ENCODE measurements at regions not wholly inside any gene's neighbourhood (a gene's known extent, or its start where the extent isn't known, plus 50 kb on each side); places are given as distances from the start of the nearest gene placed in this dataset.

DNA sequence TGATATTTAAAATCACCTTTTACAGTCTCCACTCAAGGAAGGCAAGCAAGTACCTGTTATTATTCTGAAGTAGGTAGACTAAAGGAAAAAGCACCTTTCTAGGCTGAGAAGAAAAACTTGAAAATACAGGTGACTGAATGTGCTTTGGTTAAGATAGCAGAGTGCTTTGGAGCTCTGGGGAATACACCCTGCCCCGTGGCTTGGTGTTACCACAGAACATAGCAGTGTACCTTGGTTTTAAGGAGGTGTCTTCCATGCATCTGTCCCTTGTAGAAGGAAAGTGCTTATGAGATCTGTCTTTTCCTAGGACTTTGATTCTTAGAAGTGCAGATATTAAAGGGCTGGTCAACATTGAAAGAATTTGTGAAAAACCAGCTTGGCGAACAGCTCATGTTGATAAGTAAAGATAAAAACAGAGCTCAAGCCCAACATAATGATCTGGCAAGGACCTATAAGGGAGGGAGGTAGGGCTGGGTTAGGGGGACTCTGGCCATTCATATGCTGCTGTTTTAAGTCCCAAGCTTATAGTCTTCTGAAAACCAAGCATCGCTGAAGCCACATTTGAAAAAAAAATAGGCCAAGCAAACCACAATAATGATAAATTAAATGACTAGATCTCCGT, 66.8 kb downstream of the ZNF608 start:
- H3K4me1 ChIP-seq (ENCODE audit: control insufficient read depth in 2 of 2, insufficient read depth in 2 of 2, low read length in 2 of 2), result peaks cover 16% of the 10 kb centered on the region in 2 donors
- H3K9me3 ChIP-seq (ENCODE audit: control extremely low read depth in 1 of 3, control insufficient read depth in 2 of 3, insufficient read depth in 1 of 3, low read length in 2 of 3), result no peaks in the 10 kb centered on the region
- H3K9ac ChIP-seq (ENCODE audit: low read length), result no peak overlapping the region
- H3K4me1 Mint-ChIP-seq, result peaks cover 24% of the 10 kb centered on the region
- H3K79me2 ChIP-seq (ENCODE audit: control insufficient read depth, insufficient read depth, low read length), result peaks cover 62% of the 10 kb centered on the region
- no peak for ATAC-seq (ENCODE audit: low read depth)
- no peak overlapping the region for H3K4me3 Mint-ChIP-seq
- WGBS (ENCODE audit: insufficient coverage), result 22% methylated on average over 1 of the region's 4 CpGs
- peaks cover 5% of the 10 kb centered on the region for H4K20me1 ChIP-seq (ENCODE audit: control insufficient read depth, insufficient read depth, low read length, poor library complexity, severe bottlenecking)
- H3K27me3 Mint-ChIP-seq, result no peaks in the 10 kb centered on the region
- ChIA-PET CTCF (no interaction called here), POLR2A (interaction anchor here (0.5 kb wide), 1 partner anchor 29 kb away, joined by 3 read pairs; no protein-coding TSS in a partner anchor)
- H2AFZ ChIP-seq (ENCODE audit: insufficient read depth, low read depth, low read length, poor library complexity, severe bottlenecking), result no peak overlapping the region
- H3K36me3 ChIP-seq (replicated peaks in 1 of 2; ENCODE audit: control extremely low read depth in 1 of 2, control insufficient read depth in 1 of 2, extremely low read depth in 1 of 2, insufficient read depth in 2 of 2, low read length in 1 of 2), result no peaks in the 10 kb centered on the region
- no peaks in the 10 kb centered on the region for H3K9me3 Mint-ChIP-seq (ENCODE audit: insufficient read depth)
- no peaks in the 10 kb centered on the region for H3K27me3 ChIP-seq (replicated peaks in 1 of 4; ENCODE audit: control extremely low read depth in 1 of 4, control insufficient read depth in 3 of 4, insufficient read depth in 4 of 4, low read length in 3 of 4)
- H3K4me3 ChIP-seq (ENCODE audit: control extremely low read depth in 1 of 5, extremely low read depth in 1 of 5, insufficient read depth in 1 of 5, low read depth in 2 of 5, low read length in 4 of 5), result no peak overlapping the region
- intact Hi-C loops (cut with micrococcal nuclease), result no loop called here
- H3K27ac Mint-ChIP-seq, result no peak overlapping the region
- TF ChIP-seq, protein P1, sequence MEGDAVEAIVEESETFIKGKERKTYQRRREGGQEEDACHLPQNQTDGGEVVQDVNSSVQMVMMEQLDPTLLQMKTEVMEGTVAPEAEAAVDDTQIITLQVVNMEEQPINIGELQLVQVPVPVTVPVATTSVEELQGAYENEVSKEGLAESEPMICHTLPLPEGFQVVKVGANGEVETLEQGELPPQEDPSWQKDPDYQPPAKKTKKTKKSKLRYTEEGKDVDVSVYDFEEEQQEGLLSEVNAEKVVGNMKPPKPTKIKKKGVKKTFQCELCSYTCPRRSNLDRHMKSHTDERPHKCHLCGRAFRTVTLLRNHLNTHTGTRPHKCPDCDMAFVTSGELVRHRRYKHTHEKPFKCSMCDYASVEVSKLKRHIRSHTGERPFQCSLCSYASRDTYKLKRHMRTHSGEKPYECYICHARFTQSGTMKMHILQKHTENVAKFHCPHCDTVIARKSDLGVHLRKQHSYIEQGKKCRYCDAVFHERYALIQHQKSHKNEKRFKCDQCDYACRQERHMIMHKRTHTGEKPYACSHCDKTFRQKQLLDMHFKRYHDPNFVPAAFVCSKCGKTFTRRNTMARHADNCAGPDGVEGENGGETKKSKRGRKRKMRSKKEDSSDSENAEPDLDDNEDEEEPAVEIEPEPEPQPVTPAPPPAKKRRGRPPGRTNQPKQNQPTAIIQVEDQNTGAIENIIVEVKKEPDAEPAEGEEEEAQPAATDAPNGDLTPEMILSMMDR (IDR thresholded peaks at IDR 0.05), result no peak
- no peak for TF ChIP-seq EZH2 (IDR thresholded peaks at IDR 0.05; ENCODE audit: borderline replicate concordance, insufficient read depth, low read depth, low read length, poor library complexity, severe bottlenecking)
- H3K4me2 ChIP-seq (replicated peaks; ENCODE audit: low read depth, low read length, poor library complexity, severe bottlenecking), result no peak overlapping the region
- no peak overlapping the region for H3K27ac ChIP-seq (ENCODE audit: low read length in 2 of 2)
- no peak for DNase-seq

DNA sequence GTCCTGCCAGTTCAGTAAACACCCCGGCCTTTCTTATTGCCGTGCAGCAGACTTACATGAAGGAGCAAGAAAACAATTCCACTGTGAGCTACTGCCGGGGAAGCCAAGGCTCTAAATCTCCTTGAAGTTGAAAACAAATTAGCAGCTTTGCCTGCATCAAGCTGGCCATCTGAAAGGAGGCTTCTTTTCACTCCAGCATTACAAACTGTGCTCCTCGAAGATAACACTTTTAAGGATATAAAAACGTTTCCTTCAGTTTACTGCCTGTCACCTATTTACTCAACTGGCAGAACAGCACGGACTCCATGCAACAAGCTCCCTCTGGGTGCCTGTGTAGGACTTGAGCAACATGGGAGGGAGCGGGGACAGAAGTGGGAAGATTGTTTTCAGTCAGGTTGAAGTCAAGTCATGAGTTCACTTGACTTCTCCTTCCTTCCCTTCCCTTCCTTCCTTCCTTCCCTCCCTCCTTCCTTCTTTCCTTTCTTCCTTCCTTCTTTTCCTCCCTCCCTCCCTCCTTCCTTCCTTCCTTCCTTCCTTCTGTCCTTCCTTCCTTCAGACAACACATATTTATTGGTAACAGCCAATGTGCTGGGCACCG, 67.4 kb downstream of the ZNF608 start:
- H2AFZ ChIP-seq (ENCODE audit: insufficient read depth, low read depth, low read length, poor library complexity, severe bottlenecking), result no peak overlapping the region
- intact Hi-C loops (cut with micrococcal nuclease), result no loop called here
- no peak for ATAC-seq (ENCODE audit: low read depth)

More for the DNA sequence above, 67.4 kb downstream of the ZNF608 start:
- H3K36me3 ChIP-seq (replicated peaks in 1 of 2; ENCODE audit: control extremely low read depth in 1 of 2, control insufficient read depth in 1 of 2, extremely low read depth in 1 of 2, insufficient read depth in 2 of 2, low read length in 1 of 2), result no peaks in the 10 kb centered on the region
- H3K27me3 Mint-ChIP-seq, result no peaks in the 10 kb centered on the region
- CTCF ChIA-PET, result no interaction called here
- no peak overlapping the region for H3K27ac Mint-ChIP-seq
- H3K9ac ChIP-seq (ENCODE audit: low read length), result no peak overlapping the region
- DNase-seq, result no peak
- POLR2A ChIA-PET, result no interaction called here
- no peaks in the 10 kb centered on the region for H3K9me3 Mint-ChIP-seq (ENCODE audit: insufficient read depth)
- H3K4me3 ChIP-seq (ENCODE audit: control extremely low read depth in 1 of 5, extremely low read depth in 1 of 5, insufficient read depth in 1 of 5, low read depth in 2 of 5, low read length in 4 of 5), result no peak overlapping the region
- peaks cover 16% of the 10 kb centered on the region in 2 donors for H3K4me1 ChIP-seq (ENCODE audit: control insufficient read depth in 2 of 2, insufficient read depth in 2 of 2, low read length in 2 of 2)
- H3K4me3 Mint-ChIP-seq, result no peak overlapping the region
- H4K20me1 ChIP-seq (ENCODE audit: control insufficient read depth, insufficient read depth, low read length, poor library complexity, severe bottlenecking), result peaks cover 3% of the 10 kb centered on the region
- H3K9me3 ChIP-seq (ENCODE audit: control extremely low read depth in 1 of 3, control insufficient read depth in 2 of 3, insufficient read depth in 1 of 3, low read length in 2 of 3), result no peaks in the 10 kb centered on the region
- H3K27me3 ChIP-seq (replicated peaks in 1 of 4; ENCODE audit: control extremely low read depth in 1 of 4, control insufficient read depth in 3 of 4, insufficient read depth in 4 of 4, low read length in 3 of 4), result no peaks in the 10 kb centered on the region
- 65% methylated on average over 5 of the region's 8 CpGs for WGBS (ENCODE audit: insufficient coverage)
- H3K4me1 Mint-ChIP-seq, result peaks cover 23% of the 10 kb centered on the region
- H3K79me2 ChIP-seq (ENCODE audit: control insufficient read depth, insufficient read depth, low read length), result peaks cover 63% of the 10 kb centered on the region
- H3K4me2 ChIP-seq (replicated peaks; ENCODE audit: low read depth, low read length, poor library complexity, severe bottlenecking), result no peak overlapping the region
- H3K27ac ChIP-seq (ENCODE audit: low read length in 2 of 2), result no peak overlapping the region
- TF ChIP-seq EZH2 (IDR thresholded peaks at IDR 0.05; ENCODE audit: borderline replicate concordance, insufficient read depth, low read depth, low read length, poor library complexity, severe bottlenecking), result no peak
- TF ChIP-seq, protein P1 (IDR thresholded peaks at IDR 0.05), result no peak
